ENCODE measurements at regions not wholly inside any gene's neighbourhood (a gene's known extent, or its start where the extent isn't known, plus 50 kb on each side); places are given as distances from the start of the nearest gene placed in this dataset.
A peak's percentile ranks its signal among the peaks of the same experiment; 100 is the strongest.

GRCh38 chr2:8174641-8175257 is 507.1 kb upstream of the ID2 start:
- no peaks in the 10 kb centered on the region for H3K79me2 ChIP-seq (ENCODE audit: insufficient read depth, low read length)
- no peaks in the 10 kb centered on the region for H3K9me3 ChIP-seq (replicated peaks in 1 of 2; ENCODE audit: control insufficient read depth in 1 of 2, insufficient read depth in 1 of 2, low read length in 2 of 2)
- no peaks in the 10 kb centered on the region for H3K36me3 ChIP-seq (replicated peaks in 1 of 2; ENCODE audit: control insufficient read depth in 1 of 2, insufficient read depth in 2 of 2, low read length in 2 of 2)
- no peaks in the 10 kb centered on the region for H3K27me3 ChIP-seq (ENCODE audit: control insufficient read depth in 2 of 2, insufficient read depth in 2 of 2, low read length in 2 of 2)
- H3K4me3 Mint-ChIP-seq, result no peak overlapping the region
- no peak overlapping the region for H3K4me3 ChIP-seq (replicated peaks in 1 of 3; ENCODE audit: low read depth in 2 of 3, low read length in 3 of 3)
- peaks cover 0 to 5% (median 0%) of the 10 kb centered on the region in 7 donors for H3K9me3 Mint-ChIP-seq
- no peak overlapping the region for H3K4me2 ChIP-seq (replicated peaks; ENCODE audit: extremely low read depth, low read length, poor library complexity, severe bottlenecking)
- peaks cover 54% of the 10 kb centered on the region for H3K4me1 Mint-ChIP-seq
- H3K27me3 Mint-ChIP-seq (ENCODE audit: low read depth in 3 of 3), result peaks cover 0 to 3% (median 1%) of the 10 kb centered on the region in 3 donors
- peaks cover 2 to 5% of the 10 kb centered on the region in 2 donors for H3K36me3 Mint-ChIP-seq
- H3K27ac Mint-ChIP-seq, result peak overlapping the region in 4 of 7 donors; percentile 14 to 82 (median 46)
- TF ChIP-seq, protein P1, sequence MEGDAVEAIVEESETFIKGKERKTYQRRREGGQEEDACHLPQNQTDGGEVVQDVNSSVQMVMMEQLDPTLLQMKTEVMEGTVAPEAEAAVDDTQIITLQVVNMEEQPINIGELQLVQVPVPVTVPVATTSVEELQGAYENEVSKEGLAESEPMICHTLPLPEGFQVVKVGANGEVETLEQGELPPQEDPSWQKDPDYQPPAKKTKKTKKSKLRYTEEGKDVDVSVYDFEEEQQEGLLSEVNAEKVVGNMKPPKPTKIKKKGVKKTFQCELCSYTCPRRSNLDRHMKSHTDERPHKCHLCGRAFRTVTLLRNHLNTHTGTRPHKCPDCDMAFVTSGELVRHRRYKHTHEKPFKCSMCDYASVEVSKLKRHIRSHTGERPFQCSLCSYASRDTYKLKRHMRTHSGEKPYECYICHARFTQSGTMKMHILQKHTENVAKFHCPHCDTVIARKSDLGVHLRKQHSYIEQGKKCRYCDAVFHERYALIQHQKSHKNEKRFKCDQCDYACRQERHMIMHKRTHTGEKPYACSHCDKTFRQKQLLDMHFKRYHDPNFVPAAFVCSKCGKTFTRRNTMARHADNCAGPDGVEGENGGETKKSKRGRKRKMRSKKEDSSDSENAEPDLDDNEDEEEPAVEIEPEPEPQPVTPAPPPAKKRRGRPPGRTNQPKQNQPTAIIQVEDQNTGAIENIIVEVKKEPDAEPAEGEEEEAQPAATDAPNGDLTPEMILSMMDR (IDR thresholded peaks at IDR 0.05), result no peak
- no peaks in the 10 kb centered on the region for H4K20me1 ChIP-seq (ENCODE audit: insufficient read depth, low read length)
- WGBS (ENCODE audit: insufficient coverage), result 100% methylated on average over 4 of the region's 6 CpGs
- intact Hi-C loops (cut with micrococcal nuclease), result loop anchor here (5.0 to 10.0 kb wide), 4 partner anchors 58 to 510 kb away; partner anchors contain the start of gene ID2 (in 1 of the 2)
- no peak overlapping the region for H3K9ac ChIP-seq (ENCODE audit: insufficient read depth, low read length, poor library complexity, severe bottlenecking)
- peaks cover 33 to 51% of the 10 kb centered on the region in 2 donors for H3K4me1 ChIP-seq (ENCODE audit: control insufficient read depth in 1 of 2, insufficient read depth in 2 of 2, low read length in 2 of 2)
- peak in 1 of 3 donors; percentile 41 for DNase-seq
- no peak overlapping the region for H3K27ac ChIP-seq (ENCODE audit: low read depth in 1 of 2, low read length in 2 of 2)
- H2AFZ ChIP-seq (ENCODE audit: insufficient read depth, low read depth, low read length, poor library complexity, severe bottlenecking), result peak overlapping the region; percentile 45

DNA sequence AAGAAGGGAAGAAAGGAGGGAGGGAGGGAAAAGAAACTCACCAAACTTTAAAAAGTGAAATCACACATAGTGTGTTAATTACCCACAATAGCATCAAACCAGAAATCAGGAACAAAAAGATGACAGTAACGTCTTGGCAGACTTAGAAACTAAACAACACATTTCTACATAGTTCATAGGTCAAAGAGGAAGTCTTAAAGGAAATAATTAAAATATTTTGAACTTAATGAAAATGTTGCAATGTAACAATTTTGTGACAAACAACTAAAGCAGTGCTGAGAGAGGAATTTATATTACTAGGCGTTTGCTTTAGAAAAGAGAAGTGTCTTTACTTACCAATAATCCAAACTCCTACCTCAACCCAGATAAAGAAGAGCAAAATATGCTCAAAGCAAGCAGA is 505.0 kb upstream of the ID2 start:
- Histone ChIP-seq H3K79me2 (ENCODE audit: insufficient read depth, low read length) (no peaks in the 10 kb centered on the region), H3K27me3 (ENCODE audit: control insufficient read depth in 2 of 2, insufficient read depth in 2 of 2, low read length in 2 of 2) (no peaks in the 10 kb centered on the region), H3K4me2 (replicated peaks; ENCODE audit: extremely low read depth, low read length, poor library complexity, severe bottlenecking) (peak overlapping the region; percentile 69), H3K9me3 (replicated peaks in 1 of 2; ENCODE audit: control insufficient read depth in 1 of 2, insufficient read depth in 1 of 2, low read length in 2 of 2) (no peaks in the 10 kb centered on the region), H3K9ac (ENCODE audit: insufficient read depth, low read length, poor library complexity, severe bottlenecking) (peak overlapping the region; percentile 84), H3K4me3 (replicated peaks in 1 of 3; ENCODE audit: low read depth in 2 of 3, low read length in 3 of 3) (peak overlapping the region; percentile 28 to 70 (median 30)), H2AFZ (ENCODE audit: insufficient read depth, low read depth, low read length, poor library complexity, severe bottlenecking) (no peak overlapping the region), H4K20me1 (ENCODE audit: insufficient read depth, low read length) (no peaks in the 10 kb centered on the region), H3K36me3 (replicated peaks in 1 of 2; ENCODE audit: control insufficient read depth in 1 of 2, insufficient read depth in 2 of 2, low read length in 2 of 2) (no peaks in the 10 kb centered on the region), H3K4me1 (ENCODE audit: control insufficient read depth in 1 of 2, insufficient read depth in 2 of 2, low read length in 2 of 2) (peaks cover 33 to 51% of the 10 kb centered on the region in 2 donors), H3K27ac (ENCODE audit: low read depth in 1 of 2, low read length in 2 of 2) (peak overlapping the region; percentile 95 to 99)
- no CpG with 5 or more reads among the region's 2 CpGs for WGBS (ENCODE audit: insufficient coverage)
- Mint-ChIP-seq H3K4me3 (peak overlapping the region; percentile 76 to 81), H3K27ac (peak overlapping the region; percentile 99 to 100 (median 100)), H3K4me1 (peaks cover 54% of the 10 kb centered on the region), H3K27me3 (ENCODE audit: low read depth in 3 of 3) (peaks cover 0 to 3% (median 1%) of the 10 kb centered on the region in 3 donors), H3K36me3 (peaks cover 3 to 5% of the 10 kb centered on the region in 2 donors), H3K9me3 (peaks cover 0 to 10% (median 8%) of the 10 kb centered on the region in 7 donors)
- intact Hi-C loops (cut with micrococcal nuclease), result loop anchor here (5.0 to 10.0 kb wide), 4 partner anchors 55 to 508 kb away; partner anchors contain the start of gene ID2 (in 1 of the 2)
- peak; percentile 78 to 94 (median 88) for DNase-seq
- TF ChIP-seq, protein P1 (IDR thresholded peaks at IDR 0.05), result no peak

All from CD14-positive monocyte (primary cell).